ENCODE measurements at regions not wholly inside any gene's neighbourhood (a gene's known extent, or its start where the extent isn't known, plus 50 kb on each side); places are given as distances from the start of the nearest gene placed in this dataset.
"Not testable (repeated sequence)": the region's sequence is repeated elsewhere in the genome, so short reads cannot be mapped to it uniquely, and the experiment has no call there.

GRCh38 chr4:131603705-131604104 is 1545.4 kb upstream of the PCDH10 start:
- DNase-seq, result no peak

GRCh38 chr4:131609039-131609438 is 1540.1 kb upstream of the PCDH10 start:
- no peak for DNase-seq

GRCh38 chr4:131610517-131610916 is 1538.6 kb upstream of the PCDH10 start:
- not testable (repeated sequence) for DNase-seq

- DNase-seq, result no peak
These were observed 1535.8 kb upstream of the PCDH10 start for GRCh38 chr4:131613086-131613823.

GRCh38 chr4:131613824-131614216 is 1535.3 kb upstream of the PCDH10 start:
- no peak for DNase-seq

- no peak for DNase-seq
These were observed 1516.2 kb upstream of the PCDH10 start for GRCh38 chr4:131632877-131633276.

GRCh38 chr4:131635191-131635590 is 1513.9 kb upstream of the PCDH10 start:
- DNase-seq, result no peak

GRCh38 chr4:131638781-131639180 is 1510.3 kb upstream of the PCDH10 start:
- no peak for DNase-seq

- DNase-seq, result no peak
These were observed 1504.5 kb upstream of the PCDH10 start for GRCh38 chr4:131644619-131645018.

- no peak for DNase-seq
These were observed 1499.9 kb upstream of the PCDH10 start for GRCh38 chr4:131649227-131649626.

GRCh38 chr4:131650951-131651350 is 1498.1 kb upstream of the PCDH10 start:
- no peak for DNase-seq

GRCh38 chr4:131683314-131683713 is 1465.8 kb upstream of the PCDH10 start:
- DNase-seq, result not testable (repeated sequence)

GRCh38 chr4:131721883-131722282 is 1427.2 kb upstream of the PCDH10 start:
- DNase-seq, result no peak

GRCh38 chr4:131723069-131723468 is 1426.0 kb upstream of the PCDH10 start:
- not testable (repeated sequence) for DNase-seq

GRCh38 chr4:131724847-131725246 is 1424.2 kb upstream of the PCDH10 start:
- peak; percentile 59 for DNase-seq

- DNase-seq, result not testable (repeated sequence)
These were observed 1423.6 kb upstream of the PCDH10 start for GRCh38 chr4:131725521-131725920.

GRCh38 chr4:131726940-131727339 is 1422.2 kb upstream of the PCDH10 start:
- not testable (repeated sequence) for DNase-seq

- not testable (repeated sequence) for DNase-seq
These were observed 1421.7 kb upstream of the PCDH10 start for GRCh38 chr4:131727418-131727817.

GRCh38 chr4:131729205-131729604 is 1419.9 kb upstream of the PCDH10 start:
- DNase-seq, result not testable (repeated sequence)

- not testable (repeated sequence) for DNase-seq
These were observed 1419.2 kb upstream of the PCDH10 start for GRCh38 chr4:131729716-131730398.

GRCh38 chr4:131730574-131730973 is 1418.5 kb upstream of the PCDH10 start:
- not testable (repeated sequence) for DNase-seq

- DNase-seq, result not testable (repeated sequence)
These were observed 1417.0 kb upstream of the PCDH10 start for GRCh38 chr4:131732034-131732630.

- DNase-seq, result not testable (repeated sequence)
These were observed 1414.8 kb upstream of the PCDH10 start for GRCh38 chr4:131734321-131734720.

GRCh38 chr4:131734851-131735385 is 1414.2 kb upstream of the PCDH10 start:
- not testable (repeated sequence) for DNase-seq
